Neural progenitor cell (in vitro differentiated cells): ENCODE measurements at regions not wholly inside any gene's neighbourhood (a gene's known extent, or its start where the extent isn't known, plus 50 kb on each side); places are given as distances from the start of the nearest gene placed in this dataset.

Source experiments
- DNase-seq: peaks from one replicate; pipeline ENCODE4 v3.0.0-alpha.2; 2016; ENCODE audit warnings: low spot score
- H2AFZ ChIP-seq: fragments of 200-600 bp; sonication (generic); replicated peaks from 2 replicates; pipeline ENCODE4 v1.6.1; 2016; ENCODE audit warnings: antibody characterized with exemption
- H3F3A ChIP-seq: fragments of 200-600 bp; sonication (generic); 2 replicates; pipeline ENCODE4 v1.6.1; 2016; ENCODE audit warnings: antibody characterized with exemption, low read depth
- H3K27ac ChIP-seq: fragments of 200-600 bp; sonication (generic); 2 replicates; pipeline ENCODE4 v1.5.1; 2016; ENCODE audit warnings: mild to moderate bottlenecking
- H3K27me3 ChIP-seq: fragments of 200-600 bp; sonication (generic); 2 replicates; pipeline ENCODE4 v1.6.1; 2016; ENCODE audit warnings: mild to moderate bottlenecking, moderate library complexity
- H3K36me3 ChIP-seq: fragments of 200-600 bp; sonication (generic); 2 replicates; pipeline ENCODE4 v1.5.1; 2016
- H3K4me1 ChIP-seq: fragments of 200-600 bp; sonication (generic); 2 replicates; pipeline ENCODE4 v1.6.1; 2016; ENCODE audit warnings: mixed run types
- H3K4me2 ChIP-seq: fragments of 200-600 bp; sonication (generic); 2 replicates; pipeline ENCODE4 v1.6.1; 2016
- H3K4me3 ChIP-seq: fragments of 200-600 bp; sonication (generic); 2 replicates; pipeline ENCODE4 v1.5.1; 2016
- H3K79me2 ChIP-seq: fragments of 200-600 bp; sonication (generic); 2 replicates; pipeline ENCODE4 v1.6.1; 2016; ENCODE audit warnings: low read depth
- H3K9ac ChIP-seq: fragments of 200-600 bp; sonication (generic); 2 replicates; pipeline ENCODE4 v1.6.1; 2016
- H3K9me3 ChIP-seq: fragments of 200-600 bp; sonication (generic); 2 replicates; pipeline ENCODE4 v1.5.1; 2016; ENCODE audit warnings: low read depth
- H4K20me1 ChIP-seq: fragments of 200-600 bp; sonication (generic); 2 replicates; pipeline ENCODE4 v1.6.1; 2016; ENCODE audit warnings: low read depth
- H3K27ac Mint-ChIP-seq: 3 replicates; pipeline ENCODE4 v1.8.0; 2021; ENCODE audit warnings: mixed read lengths
- H3K27me3 Mint-ChIP-seq: 2 replicates; pipeline ENCODE4 v1.8.0; 2022; ENCODE audit warnings: low read depth, mild to moderate bottlenecking, inconsistent platforms, moderate library complexity, mixed read lengths; ENCODE audit not compliant: insufficient read depth
- H3K36me3 Mint-ChIP-seq: 3 replicates; pipeline ENCODE4 v1.8.0; 2021; ENCODE audit warnings: mixed read lengths
- H3K4me1 Mint-ChIP-seq: 3 replicates; pipeline ENCODE4 v1.8.0; 2021; ENCODE audit warnings: mixed read lengths
- H3K4me3 Mint-ChIP-seq: 3 replicates; pipeline ENCODE4 v1.8.0; 2021; ENCODE audit warnings: mild to moderate bottlenecking, moderate library complexity, mixed read lengths
- H3K9me3 Mint-ChIP-seq: 3 replicates; pipeline ENCODE4 v1.8.0; 2020; ENCODE audit warnings: mixed read lengths
- EZH2 ChIP-seq: fragments of 200-600 bp; sonication (generic); IDR thresholded peaks from 2 replicates; pipeline ENCODE4 v1.6.1; 2017; ENCODE audit warnings: antibody characterized with exemption, mild to moderate bottlenecking, moderate library complexity
- EZH2phosphoT487 ChIP-seq: fragments of 200-600 bp; sonication (generic); IDR thresholded peaks from 2 replicates; pipeline ENCODE4 v1.6.1; 2017; ENCODE audit warnings: antibody characterized with exemption
- TF ChIP-seq, protein P1 (sequence below): fragments of 200-600 bp; sonication (generic); IDR thresholded peaks from 2 replicates; pipeline ENCODE4 v1.5.1; 2017; ENCODE audit warnings: antibody characterized with exemption, mild to moderate bottlenecking

DNA sequence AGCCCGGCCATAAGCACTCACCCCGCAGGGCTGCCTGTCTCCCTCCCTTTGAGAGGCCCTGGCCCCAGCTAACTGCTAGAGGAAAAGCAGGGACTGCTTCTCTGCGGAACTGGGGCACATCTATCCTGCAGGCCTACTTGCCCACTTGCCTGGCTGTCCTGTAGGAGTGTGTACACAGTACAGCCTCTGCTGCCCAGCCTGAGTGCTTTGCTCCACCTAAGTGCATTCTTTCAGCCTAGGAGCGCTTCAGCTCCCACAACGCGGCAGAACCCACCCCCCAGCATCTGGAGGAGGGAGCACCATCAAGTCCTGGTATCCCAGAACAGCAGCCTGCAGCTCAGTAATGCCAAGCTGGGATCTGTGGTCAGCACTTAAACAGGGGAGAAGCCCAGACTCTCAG lies 79.9 kb upstream of the CD163 start:
- no peak overlapping the region for H3K9ac ChIP-seq
- no peaks in the 10 kb centered on the region for H3K36me3 ChIP-seq
- H3K9me3 Mint-ChIP-seq: peaks cover 14% of the 10 kb centered on the region
- no peaks in the 10 kb centered on the region for H3K4me1 Mint-ChIP-seq
- no peaks in the 10 kb centered on the region for H4K20me1 ChIP-seq
- H3K27ac ChIP-seq: no peak overlapping the region
- no peak for DNase-seq
- H3K4me1 ChIP-seq: no peaks in the 10 kb centered on the region
- no peak overlapping the region for H3K4me3 ChIP-seq
- no peak overlapping the region for H3K4me3 Mint-ChIP-seq
- TF ChIP-seq EZH2phosphoT487 (no peak), EZH2 (no peak)
- TF ChIP-seq, protein P1, sequence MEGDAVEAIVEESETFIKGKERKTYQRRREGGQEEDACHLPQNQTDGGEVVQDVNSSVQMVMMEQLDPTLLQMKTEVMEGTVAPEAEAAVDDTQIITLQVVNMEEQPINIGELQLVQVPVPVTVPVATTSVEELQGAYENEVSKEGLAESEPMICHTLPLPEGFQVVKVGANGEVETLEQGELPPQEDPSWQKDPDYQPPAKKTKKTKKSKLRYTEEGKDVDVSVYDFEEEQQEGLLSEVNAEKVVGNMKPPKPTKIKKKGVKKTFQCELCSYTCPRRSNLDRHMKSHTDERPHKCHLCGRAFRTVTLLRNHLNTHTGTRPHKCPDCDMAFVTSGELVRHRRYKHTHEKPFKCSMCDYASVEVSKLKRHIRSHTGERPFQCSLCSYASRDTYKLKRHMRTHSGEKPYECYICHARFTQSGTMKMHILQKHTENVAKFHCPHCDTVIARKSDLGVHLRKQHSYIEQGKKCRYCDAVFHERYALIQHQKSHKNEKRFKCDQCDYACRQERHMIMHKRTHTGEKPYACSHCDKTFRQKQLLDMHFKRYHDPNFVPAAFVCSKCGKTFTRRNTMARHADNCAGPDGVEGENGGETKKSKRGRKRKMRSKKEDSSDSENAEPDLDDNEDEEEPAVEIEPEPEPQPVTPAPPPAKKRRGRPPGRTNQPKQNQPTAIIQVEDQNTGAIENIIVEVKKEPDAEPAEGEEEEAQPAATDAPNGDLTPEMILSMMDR: no peak
- no peak overlapping the region for H3K4me2 ChIP-seq
- H3K27me3 ChIP-seq: no peaks in the 10 kb centered on the region
- H3K36me3 Mint-ChIP-seq: no peaks in the 10 kb centered on the region
- no peaks in the 10 kb centered on the region for H3K27me3 Mint-ChIP-seq
- H3K79me2 ChIP-seq: no peaks in the 10 kb centered on the region
- H3F3A ChIP-seq: no peaks in the 10 kb centered on the region
- no peak overlapping the region for H3K27ac Mint-ChIP-seq
- H3K9me3 ChIP-seq: no peaks in the 10 kb centered on the region
- no peak overlapping the region for H2AFZ ChIP-seq

DNA sequence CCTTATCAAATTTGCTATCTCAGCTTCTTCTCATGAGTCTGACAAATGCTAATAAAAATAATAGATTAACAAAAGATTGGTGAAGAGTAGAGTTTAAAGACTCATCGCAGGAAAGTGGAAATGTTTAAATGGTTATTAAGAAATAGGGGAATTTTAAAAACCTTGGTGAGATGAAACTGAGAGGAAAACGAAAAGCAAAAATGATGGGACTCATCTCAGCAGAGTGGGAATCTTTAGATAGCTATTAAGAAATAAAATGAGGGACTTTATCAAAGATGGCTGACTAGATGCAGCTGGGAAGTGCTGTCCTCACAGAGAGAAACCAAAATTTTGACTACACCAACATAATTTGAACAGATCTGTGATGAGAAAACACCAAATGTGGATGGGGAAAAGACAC lies 79.2 kb upstream of the CD163 start:
- no peaks in the 10 kb centered on the region for H4K20me1 ChIP-seq
- no peak for TF ChIP-seq EZH2
- TF ChIP-seq EZH2phosphoT487: no peak
- TF ChIP-seq, protein P1: no peak

DNA sequence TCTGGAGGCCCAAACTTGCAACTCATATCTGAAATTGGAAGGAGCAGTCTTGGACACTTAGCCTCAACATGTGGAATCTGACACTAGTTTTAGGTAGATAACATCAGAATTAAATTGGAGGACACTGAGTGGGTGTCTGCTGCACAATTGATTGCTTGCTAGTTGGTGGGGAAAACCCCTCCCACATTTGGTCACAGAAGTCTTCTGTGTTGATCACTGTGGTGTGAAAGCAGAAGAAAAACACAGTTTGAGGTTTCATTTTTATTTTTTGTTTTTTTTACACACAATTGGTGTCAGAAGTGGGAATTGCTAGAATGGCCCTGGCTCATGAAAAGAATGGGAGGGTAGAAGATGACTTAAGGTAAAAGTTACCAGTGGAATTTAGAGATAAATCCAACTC lies 78.0 kb upstream of the CD163 start:
- H2AFZ ChIP-seq: no peak overlapping the region
- Mint-ChIP-seq H3K4me3 (no peak overlapping the region), H3K27me3 (no peaks in the 10 kb centered on the region), H3K4me1 (no peaks in the 10 kb centered on the region), H3K9me3 (peaks cover 12% of the 10 kb centered on the region), H3K27ac (no peak overlapping the region), H3K36me3 (no peaks in the 10 kb centered on the region)
- no peaks in the 10 kb centered on the region for H3F3A ChIP-seq
- H3K4me2 ChIP-seq: no peak overlapping the region
- no peaks in the 10 kb centered on the region for H3K79me2 ChIP-seq
- H3K36me3 ChIP-seq: no peaks in the 10 kb centered on the region
- no peaks in the 10 kb centered on the region for H3K9me3 ChIP-seq
- no peaks in the 10 kb centered on the region for H4K20me1 ChIP-seq
- TF ChIP-seq EZH2phosphoT487 (no peak), EZH2 (no peak)
- TF ChIP-seq, protein P1: no peak
- H3K27ac ChIP-seq: no peak overlapping the region
- no peaks in the 10 kb centered on the region for H3K27me3 ChIP-seq
- DNase-seq: no peak
- no peaks in the 10 kb centered on the region for H3K4me1 ChIP-seq
- H3K9ac ChIP-seq: no peak overlapping the region
- H3K4me3 ChIP-seq: no peak overlapping the region

More for the DNA sequence above, 79.2 kb upstream of the CD163 start:
- Mint-ChIP-seq H3K36me3 (no peaks in the 10 kb centered on the region), H3K4me1 (no peaks in the 10 kb centered on the region), H3K9me3 (peaks cover 12% of the 10 kb centered on the region), H3K27me3 (no peaks in the 10 kb centered on the region), H3K27ac (no peak overlapping the region), H3K4me3 (no peak overlapping the region)
- Histone ChIP-seq H3K27ac (no peak overlapping the region), H3F3A (no peaks in the 10 kb centered on the region), H3K4me3 (no peak overlapping the region), H3K9me3 (no peaks in the 10 kb centered on the region), H3K4me2 (no peak overlapping the region), H3K27me3 (no peaks in the 10 kb centered on the region), H2AFZ (no peak overlapping the region), H3K9ac (no peak overlapping the region), H3K4me1 (no peaks in the 10 kb centered on the region), H3K79me2 (no peaks in the 10 kb centered on the region), H3K36me3 (no peaks in the 10 kb centered on the region)
- DNase-seq: no peak

DNA sequence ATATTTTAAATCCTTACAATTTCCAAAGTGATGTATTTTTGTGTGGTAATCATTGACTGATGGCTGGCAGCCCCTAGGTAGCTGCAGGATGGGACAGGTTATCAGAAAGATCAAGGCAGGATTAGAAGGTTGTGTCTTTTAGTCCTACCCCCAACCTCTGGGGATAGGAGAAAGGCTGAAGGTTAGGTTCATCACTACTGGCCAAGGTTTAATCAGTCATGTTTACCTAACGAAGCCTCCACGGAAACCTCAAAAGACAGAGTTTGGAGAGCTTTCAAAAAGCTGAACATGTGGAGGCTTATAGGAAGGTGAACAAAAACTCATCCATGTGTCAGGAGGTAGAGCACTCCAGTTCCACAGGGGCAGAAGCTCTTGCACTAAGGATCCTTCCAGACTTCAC lies 77.5 kb upstream of the CD163 start:
- H3F3A ChIP-seq: no peaks in the 10 kb centered on the region
- H3K9ac ChIP-seq: no peak overlapping the region
- no peak for DNase-seq
- no peak overlapping the region for H3K27ac ChIP-seq
- Mint-ChIP-seq H3K36me3 (no peaks in the 10 kb centered on the region), H3K4me3 (no peak overlapping the region), H3K4me1 (no peaks in the 10 kb centered on the region), H3K27me3 (no peaks in the 10 kb centered on the region), H3K27ac (no peak overlapping the region), H3K9me3 (peaks cover 12% of the 10 kb centered on the region)
- H3K36me3 ChIP-seq: no peaks in the 10 kb centered on the region
- H3K79me2 ChIP-seq: no peaks in the 10 kb centered on the region
- H3K4me2 ChIP-seq: no peak overlapping the region
- no peaks in the 10 kb centered on the region for H3K9me3 ChIP-seq
- TF ChIP-seq EZH2: no peak
- TF ChIP-seq EZH2phosphoT487: no peak
- TF ChIP-seq, protein P1: no peak
- no peaks in the 10 kb centered on the region for H3K27me3 ChIP-seq
- H4K20me1 ChIP-seq: no peaks in the 10 kb centered on the region
- no peak overlapping the region for H3K4me3 ChIP-seq
- no peaks in the 10 kb centered on the region for H3K4me1 ChIP-seq
- no peak overlapping the region for H2AFZ ChIP-seq
